HCT116 (cell line): ENCODE measurements at regions not wholly inside any gene's neighbourhood (a gene's known extent, or its start where the extent isn't known, plus 50 kb on each side); places are given as distances from the start of the nearest gene placed in this dataset.

ENCODE experiments used
- ATAC-seq: fragments of 200-7000 bp; cut with Tn5 transposase; 2 replicates; pipeline ENCODE4 v1.9.1; 2020; ENCODE audit warnings: mild to moderate bottlenecking, moderate library complexity
- BruUV-seq: library from RNA; stranded (reverse); fragments of 400-500 nt; replicated peaks from 2 replicates; lab custom pipeline; 2021; lab: Mats Ljungman, UMichigan
- CTCF ChIA-PET: fragments of 300-600 bp; sonication (Branson Sonifier 250); formaldehyde crosslinking; loops from one replicate; lab custom pipeline; 2021; ENCODE audit warnings: antibody characterized with exemption; lab: Charles Lee
- POLR2A ChIA-PET: fragments of 300-600, 350-600 bp; sonication (Branson Sonifier 250); formaldehyde crosslinking; loops from one replicate; lab custom pipeline; 2021; ENCODE audit warnings: antibody characterized with exemption; lab: Charles Lee
- RAD21 ChIA-PET, 2 experiments: fragments of 300-600 bp; sonication (Branson Sonifier 250); formaldehyde crosslinking; loops; one replicate each; lab custom pipeline; 2023; ENCODE audit warnings: low total read pairs in 2 of 2; ENCODE audit not compliant: uncharacterized antibody in 2 of 2, unreplicated experiment in 2 of 2, low non-redundant PET in 1 of 2; lab: Charles Lee
- DNase-seq: peaks from one replicate; pipeline ENCODE4 v3.0.0-alpha.2; 2010; ENCODE audit warnings: low read depth, low spot score
- H2AFZ ChIP-seq: fragments of 200-600 bp; shearing (Covaris generic), sonication (generic); 2 replicates; pipeline ENCODE4 v1.6.1; 2017; ENCODE audit warnings: low read depth, mixed run types, mixed read lengths, antibody characterized with exemption, low read length; ENCODE audit not compliant: poor library complexity, severe bottlenecking
- H3K27ac ChIP-seq: 2 replicates; pipeline ENCODE4 v1.5.1; 2012; ENCODE audit warnings: low read depth, low read length
- H3K27me3 ChIP-seq: fragments of 200-600 bp; sonication (generic); 2 replicates; pipeline ENCODE4 v1.6.1; 2016; ENCODE audit warnings: mixed run types, low read length, mixed read lengths; ENCODE audit not compliant: insufficient read depth
- H3K36me3 ChIP-seq, 2 experiments: fragments of 200-500 bp in 1 of 2; fragments of 200-600 bp in 1 of 2; sonication (Bioruptor generic) in 1 of 2; sonication (generic) in 1 of 2; 2 replicates each; pipeline versions ENCODE4 v1.5.1 to v1.6.1; 2014 to 2016; ENCODE audit warnings: low read length in 2 of 2, inconsistent platforms in 1 of 2, mixed read lengths in 1 of 2, mixed run types in 1 of 2; ENCODE audit not compliant: insufficient read depth in 2 of 2, control insufficient read depth in 1 of 2
- H3K4me1 ChIP-seq, 2 experiments: fragments of 200-600 bp in 1 of 2; sonication (generic) in 1 of 2; 2 replicates each; pipeline versions ENCODE4 v1.5.1 to v1.6.1; 2012 to 2017; ENCODE audit warnings: low read length in 2 of 2, inconsistent platforms in 1 of 2, mild to moderate bottlenecking in 1 of 2, mixed read lengths in 1 of 2, mixed run types in 1 of 2, moderate library complexity in 1 of 2; ENCODE audit not compliant: insufficient read depth in 2 of 2, control insufficient read depth in 1 of 2
- H3K4me2 ChIP-seq: fragments of 200-600 bp; sonication (generic); 2 replicates; pipeline ENCODE4 v1.6.1; 2017; ENCODE audit warnings: mixed run types, low read length, mixed read lengths
- H3K4me3 ChIP-seq, 2 experiments: fragments of 200-600 bp in 1 of 2; sonication (generic) in 1 of 2; replicated peaks in 1 of 2; 2 replicates each; pipeline ENCODE4 v1.5.1; 2011 to 2016; ENCODE audit warnings: low read length in 2 of 2, control low read depth in 1 of 2, low read depth in 1 of 2, mild to moderate bottlenecking in 1 of 2, mixed read lengths in 1 of 2, mixed run types in 1 of 2
- H3K79me2 ChIP-seq: fragments of 200-600 bp; sonication (generic); 2 replicates; pipeline ENCODE4 v1.6.1; 2017; ENCODE audit warnings: mild to moderate bottlenecking, mixed run types, low read length, moderate library complexity, mixed read lengths; ENCODE audit not compliant: insufficient read depth
- H3K9ac ChIP-seq: fragments of 200-600 bp; sonication (generic); 2 replicates; pipeline ENCODE4 v1.6.1; 2016; ENCODE audit warnings: low read length, mixed read lengths
- H3K9me2 ChIP-seq: fragments of 200-600 bp; sonication (generic), shearing (Covaris generic); 2 replicates; pipeline ENCODE4 v1.6.1; 2017; ENCODE audit warnings: mixed run types, mild to moderate bottlenecking, moderate library complexity; ENCODE audit not compliant: insufficient read depth
- H3K9me3 ChIP-seq, 2 experiments: fragments of 200-500 bp in 1 of 2; fragments of 200-600 bp in 1 of 2; sonication (Bioruptor generic) in 1 of 2; sonication (generic) in 1 of 2; 2 replicates each; pipeline ENCODE4 v1.6.1; 2014 to 2017; ENCODE audit warnings: low read length in 2 of 2, mixed read lengths in 2 of 2, inconsistent platforms in 1 of 2, low read depth in 1 of 2, mild to moderate bottlenecking in 1 of 2, mixed run types in 1 of 2, moderate library complexity in 1 of 2; ENCODE audit not compliant: control insufficient read depth in 1 of 2, insufficient read depth in 1 of 2
- H4K20me1 ChIP-seq: fragments of 200-600 bp; sonication (generic), shearing (Covaris generic); 2 replicates; pipeline ENCODE4 v1.6.1; 2017; ENCODE audit warnings: mixed run types, mild to moderate bottlenecking, moderate library complexity; ENCODE audit not compliant: insufficient read depth
- CEBPB ChIP-seq: IDR thresholded peaks from 2 replicates; pipeline ENCODE4 v1.6.1; 2012; ENCODE audit warnings: low read depth
- EGR1 ChIP-seq: IDR thresholded peaks from 2 replicates; pipeline ENCODE4 v1.6.1; 2012; ENCODE audit warnings: low read depth
- ELF1 ChIP-seq: IDR thresholded peaks from 2 replicates; pipeline ENCODE4 v1.6.1; 2012; ENCODE audit warnings: low read depth, borderline replicate concordance
- EZH2 ChIP-seq: fragments of 200-600 bp; sonication (generic); IDR thresholded peaks from 2 replicates; pipeline ENCODE4 v1.6.1; 2017; ENCODE audit warnings: antibody characterized with exemption, mixed run types
- SRF ChIP-seq: IDR thresholded peaks from 2 replicates; pipeline ENCODE4 v1.6.1; 2012; ENCODE audit warnings: low read depth
- TCF7L2 ChIP-seq: IDR thresholded peaks from 2 replicates; pipeline ENCODE4 v1.7.0; 2011; ENCODE audit warnings: borderline replicate concordance, inconsistent platforms; ENCODE audit not compliant: insufficient read depth, insufficient read length; ENCODE audit errors: extremely low read depth
- YY1 ChIP-seq: IDR thresholded peaks from 2 replicates; pipeline ENCODE4 v1.6.1; 2011; ENCODE audit warnings: low read length, low read depth, moderate library complexity, mild to moderate bottlenecking; ENCODE audit not compliant: insufficient replicate concordance; ENCODE audit errors: extremely low read depth
- intact Hi-C: fragments of 100-400 bp; cut with micrococcal nuclease; formaldehyde crosslinking; loops from 2 replicates; pipeline ENCODE4 v1.10.0; 2022
- TF ChIP-seq, protein P1 (sequence below): IDR thresholded peaks from 2 replicates; pipeline ENCODE4 v1.6.1; 2011; ENCODE audit warnings: mild to moderate bottlenecking, low read length, moderate library complexity; ENCODE audit not compliant: insufficient replicate concordance; ENCODE audit errors: extremely low read depth
- TF ChIP-seq, protein P2 (sequence below), 3 experiments: fragments of 200-600 bp in 1 of 3; sonication (generic) in 1 of 3; IDR thresholded peaks in 2 of 3; conservative IDR thresholded peaks in 1 of 3; 2 replicates each; pipeline ENCODE4 v1.5.1; 2012 to 2017; ENCODE audit warnings: low read depth in 2 of 3, low read length in 2 of 3, antibody characterized with exemption in 1 of 3, borderline replicate concordance in 1 of 3, control low read depth in 1 of 3, mild to moderate bottlenecking in 1 of 3, mixed read lengths in 1 of 3, mixed run types in 1 of 3, moderate library complexity in 1 of 3; ENCODE audit not compliant: insufficient read depth in 1 of 3

DNA sequence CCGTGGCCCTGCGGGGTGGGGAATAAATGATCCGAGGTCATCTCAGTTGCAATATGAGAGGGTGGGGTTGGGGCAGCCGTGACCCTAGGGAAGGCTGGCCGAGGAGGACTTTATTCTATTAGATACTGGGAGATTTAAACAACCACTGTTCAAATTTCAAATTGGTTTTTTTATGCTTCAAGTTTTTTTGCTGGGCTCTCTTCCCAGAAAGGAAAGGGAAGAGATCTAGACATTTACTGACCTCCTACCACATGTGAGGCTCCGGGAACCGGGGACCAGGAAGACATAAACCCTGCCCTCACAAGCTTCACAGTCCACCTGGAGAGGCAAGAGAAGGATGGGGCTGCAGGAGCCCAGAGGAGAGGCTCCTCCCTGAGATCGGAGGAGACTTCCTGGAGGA, 207.3 kb downstream of the FOXD2 start:
- ChIA-PET RAD21 (no interaction called here), POLR2A (no interaction called here), CTCF (no interaction called here)
- Histone ChIP-seq H3K79me2 (no peaks in the 10 kb centered on the region), H3K27me3 (no peaks in the 10 kb centered on the region), H3K27ac (no peak overlapping the region), H3K9me2 (no peaks in the 10 kb centered on the region), H3K9me3 (no peaks in the 10 kb centered on the region), H3K4me1 (peaks cover 0 to 5% of the 10 kb centered on the region in 2 experiments; a peak in 2 of 4 replicates), H4K20me1 (no peaks in the 10 kb centered on the region), H3K4me2 (no peak overlapping the region), H3K9ac (no peak overlapping the region), H3K36me3 (no peaks in the 10 kb centered on the region), H2AFZ (no peak overlapping the region), H3K4me3 (no peak overlapping the region)
- no TSS peak for BruUV-seq
- ATAC-seq (no peak), DNase-seq (no peak)
- intact Hi-C loops = no loop called here
- no peak for TF ChIP-seq ELF1
- TF ChIP-seq, protein P1, sequence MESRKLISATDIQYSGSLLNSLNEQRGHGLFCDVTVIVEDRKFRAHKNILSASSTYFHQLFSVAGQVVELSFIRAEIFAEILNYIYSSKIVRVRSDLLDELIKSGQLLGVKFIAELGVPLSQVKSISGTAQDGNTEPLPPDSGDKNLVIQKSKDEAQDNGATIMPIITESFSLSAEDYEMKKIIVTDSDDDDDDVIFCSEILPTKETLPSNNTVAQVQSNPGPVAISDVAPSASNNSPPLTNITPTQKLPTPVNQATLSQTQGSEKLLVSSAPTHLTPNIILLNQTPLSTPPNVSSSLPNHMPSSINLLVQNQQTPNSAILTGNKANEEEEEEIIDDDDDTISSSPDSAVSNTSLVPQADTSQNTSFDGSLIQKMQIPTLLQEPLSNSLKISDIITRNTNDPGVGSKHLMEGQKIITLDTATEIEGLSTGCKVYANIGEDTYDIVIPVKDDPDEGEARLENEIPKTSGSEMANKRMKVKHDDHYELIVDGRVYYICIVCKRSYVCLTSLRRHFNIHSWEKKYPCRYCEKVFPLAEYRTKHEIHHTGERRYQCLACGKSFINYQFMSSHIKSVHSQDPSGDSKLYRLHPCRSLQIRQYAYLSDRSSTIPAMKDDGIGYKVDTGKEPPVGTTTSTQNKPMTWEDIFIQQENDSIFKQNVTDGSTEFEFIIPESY = no peak
- TF ChIP-seq SRF = no peak
- no peak for TF ChIP-seq YY1
- TF ChIP-seq EZH2 = no peak
- TF ChIP-seq TCF7L2 = no peak
- no peak for TF ChIP-seq CEBPB
- TF ChIP-seq EGR1 = no peak
- TF ChIP-seq, protein P2, sequence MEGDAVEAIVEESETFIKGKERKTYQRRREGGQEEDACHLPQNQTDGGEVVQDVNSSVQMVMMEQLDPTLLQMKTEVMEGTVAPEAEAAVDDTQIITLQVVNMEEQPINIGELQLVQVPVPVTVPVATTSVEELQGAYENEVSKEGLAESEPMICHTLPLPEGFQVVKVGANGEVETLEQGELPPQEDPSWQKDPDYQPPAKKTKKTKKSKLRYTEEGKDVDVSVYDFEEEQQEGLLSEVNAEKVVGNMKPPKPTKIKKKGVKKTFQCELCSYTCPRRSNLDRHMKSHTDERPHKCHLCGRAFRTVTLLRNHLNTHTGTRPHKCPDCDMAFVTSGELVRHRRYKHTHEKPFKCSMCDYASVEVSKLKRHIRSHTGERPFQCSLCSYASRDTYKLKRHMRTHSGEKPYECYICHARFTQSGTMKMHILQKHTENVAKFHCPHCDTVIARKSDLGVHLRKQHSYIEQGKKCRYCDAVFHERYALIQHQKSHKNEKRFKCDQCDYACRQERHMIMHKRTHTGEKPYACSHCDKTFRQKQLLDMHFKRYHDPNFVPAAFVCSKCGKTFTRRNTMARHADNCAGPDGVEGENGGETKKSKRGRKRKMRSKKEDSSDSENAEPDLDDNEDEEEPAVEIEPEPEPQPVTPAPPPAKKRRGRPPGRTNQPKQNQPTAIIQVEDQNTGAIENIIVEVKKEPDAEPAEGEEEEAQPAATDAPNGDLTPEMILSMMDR (IDR thresholded peaks at IDR 0.05 in 2 of 3, conservative IDR thresholded peaks at IDR 0.05 in 1 of 3; ENCODE audit: borderline replicate concordance in 1 of 3, insufficient read depth in 1 of 3, low read depth in 2 of 3, low read length in 2 of 3) = no peak
